ENCODE measurements at regions not wholly inside any gene's neighbourhood (a gene's known extent, or its start where the extent isn't known, plus 50 kb on each side); places are given as distances from the start of the nearest gene placed in this dataset.

GRCh38 chr6:120273411-120273810 is 923.9 kb upstream of the MAN1A1 start:
- POLR2A ChIA-PET = no interaction called here
- Histone ChIP-seq H3K4me2 (ENCODE audit: insufficient read depth, low read length) (no peak overlapping the region), H4K20me1 (replicated peaks; ENCODE audit: control insufficient read depth, insufficient read depth, low read length) (no peaks in the 10 kb centered on the region), H2AFZ (ENCODE audit: low read depth, low read length) (no peak overlapping the region), H3K36me3 (ENCODE audit: control insufficient read depth, insufficient read depth, low read length) (no peaks in the 10 kb centered on the region), H3K4me1 (replicated peaks in 1 of 2; ENCODE audit: control insufficient read depth in 2 of 2, insufficient read depth in 2 of 2, low read length in 2 of 2) (no peaks in the 10 kb centered on the region), H3K79me2 (ENCODE audit: control insufficient read depth, insufficient read depth, low read length) (no peaks in the 10 kb centered on the region), H3K4me3 (no peak overlapping the region), H3K9me1 (ENCODE audit: control insufficient read depth, insufficient read depth, low read length) (no peaks in the 10 kb centered on the region), H3K9me3 (replicated peaks; ENCODE audit: control insufficient read depth, insufficient read depth, low read depth, low read length) (no peaks in the 10 kb centered on the region), H3K27me3 (ENCODE audit: control insufficient read depth in 2 of 2, insufficient read depth in 2 of 2, low read length in 2 of 2) (no peaks in the 10 kb centered on the region), H3K27ac (ENCODE audit: extremely low read depth, low read depth, low read length) (no peak overlapping the region), H3K9ac (ENCODE audit: insufficient read depth in 1 of 2, low read depth in 2 of 2, low read length in 2 of 2) (no peak overlapping the region)
- intact Hi-C loops (cut with micrococcal nuclease) = no loop called here
- in situ Hi-C loops (cut with MboI) = no loop called here
- BruUV-seq (replicated peaks) = no TSS peak
- no peak for TF ChIP-seq SP2 (IDR thresholded peaks at IDR 0.05; ENCODE audit: extremely low read depth, low read depth, low read length, poor library complexity, severe bottlenecking)
- no peak for TF ChIP-seq SIX5 (IDR thresholded peaks at IDR 0.05; ENCODE audit: borderline replicate concordance in 1 of 2, insufficient read depth in 1 of 2, low read depth in 1 of 2, low read length in 2 of 2)
- no peak for TF ChIP-seq KDM1A (IDR thresholded peaks at IDR 0.05)
- TF ChIP-seq RBM14 (IDR thresholded peaks at IDR 0.05; ENCODE audit: borderline replicate concordance, insufficient read depth, low read depth, low read length) = no peak
- no peak for TF ChIP-seq ZSCAN29 (IDR thresholded peaks at IDR 0.05)
- TF ChIP-seq ESRRA (IDR thresholded peaks at IDR 0.05; ENCODE audit: borderline replicate concordance, low read depth) = no peak
- TF ChIP-seq MEIS2 (IDR thresholded peaks at IDR 0.05; ENCODE audit: partially characterized antibody) = no peak
- TF ChIP-seq ZNF707 (CRISPR knock-in tag; conservative IDR thresholded peaks at IDR 0.05) = no peak
- no peak for TF ChIP-seq SIN3B (IDR thresholded peaks at IDR 0.05; ENCODE audit: low read depth)
- TF ChIP-seq POLR2AphosphoS5 (IDR thresholded peaks at IDR 0.05; ENCODE audit: control insufficient read depth, insufficient read depth, low read depth, low read length) = no peak
- no peak for TF ChIP-seq POLR2A (conservative IDR thresholded peaks at IDR 0.05)
- TF ChIP-seq USF2 (CRISPR knock-in tag; IDR thresholded peaks at IDR 0.05) = no peak
- no peak for TF ChIP-seq ZNF778 (CRISPR knock-in tag; IDR thresholded peaks at IDR 0.05)
- TF ChIP-seq ZNF140 (CRISPR knock-in tag; IDR thresholded peaks at IDR 0.05) = no peak
- TF ChIP-seq ZNF449 (CRISPR knock-in tag; IDR thresholded peaks at IDR 0.05) = no peak
- no peak for TF ChIP-seq SPI1 (IDR thresholded peaks at IDR 0.05; ENCODE audit: borderline replicate concordance, low read depth, low read length)
- TF ChIP-seq PYGO2 (tag; IDR thresholded peaks at IDR 0.05) = no peak
- FAIRE-seq = no peak
- no peak for DNase-seq (ENCODE audit: extremely low read depth in 1 of 4, low spot score in 3 of 4)
- CTCF ChIA-PET (ENCODE audit: low intra/inter-chr PET ratio) = no interaction called here
- WGBS (ENCODE audit: insufficient coverage, low coverage, missing lambda C conversion rate) = 4% methylated on average over 3 of the region's 3 CpGs
- no peak for ATAC-seq
